ENCODE measurements at regions not wholly inside any gene's neighbourhood (a gene's known extent, or its start where the extent isn't known, plus 50 kb on each side); places are given as distances from the start of the nearest gene placed in this dataset.

DNA sequence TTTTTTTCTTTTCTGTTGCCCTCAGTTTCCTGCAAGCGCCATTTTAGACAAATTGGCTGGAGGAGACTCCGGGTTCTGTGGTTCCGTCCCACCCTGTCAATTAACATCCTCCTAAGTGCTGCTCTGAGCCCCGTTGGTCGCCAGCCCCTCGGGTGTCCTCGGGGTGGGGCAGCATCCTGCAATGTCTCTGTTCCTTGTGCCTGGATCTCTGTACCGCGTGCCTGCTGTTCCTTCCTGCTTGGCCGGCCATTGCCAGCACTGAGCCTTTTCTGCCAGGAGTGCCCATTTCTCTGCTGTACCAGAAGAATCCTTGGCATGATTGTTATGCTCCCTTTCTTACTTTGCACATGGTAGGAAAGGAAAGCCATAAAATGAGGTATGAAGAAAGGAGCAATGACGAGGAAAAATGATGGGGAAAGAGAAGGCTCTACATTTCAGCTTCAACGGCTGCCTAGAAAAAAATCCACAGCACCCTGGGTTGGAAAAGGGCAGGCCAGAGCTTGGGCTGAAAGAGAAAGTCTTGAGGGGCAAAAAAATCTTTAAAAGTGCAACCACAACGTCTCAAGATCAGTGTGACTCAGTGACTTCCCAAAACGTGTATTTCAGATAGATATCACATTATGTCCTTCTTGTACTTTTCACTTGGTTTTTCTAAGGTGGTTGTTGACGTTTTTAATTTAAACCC lies 256.7 kb downstream of the CLIC5 start:
- H3K27ac ChIP-seq (ENCODE audit: control insufficient read depth, insufficient read depth, low read length): no peak overlapping the region
- no peak overlapping the region for H3K9ac ChIP-seq (ENCODE audit: control insufficient read depth, extremely low read depth, insufficient read depth, low read length)
- no peaks in the 10 kb centered on the region for H3K79me2 ChIP-seq (ENCODE audit: control insufficient read depth, insufficient read depth, low read length)
- H3K9me1 ChIP-seq (ENCODE audit: control insufficient read depth, extremely low read depth, insufficient read depth, low read length): no peaks in the 10 kb centered on the region
- peaks cover 12% of the 10 kb centered on the region for H3K27me3 ChIP-seq (ENCODE audit: control insufficient read depth, extremely low read depth, insufficient read depth, low read length)
- no peaks in the 10 kb centered on the region for H3K36me3 ChIP-seq (ENCODE audit: control insufficient read depth in 2 of 2, extremely low read depth in 1 of 2, insufficient read depth in 2 of 2, low read length in 2 of 2)
- DNase-seq (ENCODE audit: low read depth, low spot score) (no peak), FAIRE-seq (no peak)
- dilution Hi-C loops (cut with MboI; ENCODE audit: extremely low pct_ligation_motif_present, low sequenced_read_pairs): no loop called here
- TF ChIP-seq EZH2 (IDR thresholded peaks at IDR 0.05; ENCODE audit: low read length): no peak
- TF ChIP-seq, protein P1, sequence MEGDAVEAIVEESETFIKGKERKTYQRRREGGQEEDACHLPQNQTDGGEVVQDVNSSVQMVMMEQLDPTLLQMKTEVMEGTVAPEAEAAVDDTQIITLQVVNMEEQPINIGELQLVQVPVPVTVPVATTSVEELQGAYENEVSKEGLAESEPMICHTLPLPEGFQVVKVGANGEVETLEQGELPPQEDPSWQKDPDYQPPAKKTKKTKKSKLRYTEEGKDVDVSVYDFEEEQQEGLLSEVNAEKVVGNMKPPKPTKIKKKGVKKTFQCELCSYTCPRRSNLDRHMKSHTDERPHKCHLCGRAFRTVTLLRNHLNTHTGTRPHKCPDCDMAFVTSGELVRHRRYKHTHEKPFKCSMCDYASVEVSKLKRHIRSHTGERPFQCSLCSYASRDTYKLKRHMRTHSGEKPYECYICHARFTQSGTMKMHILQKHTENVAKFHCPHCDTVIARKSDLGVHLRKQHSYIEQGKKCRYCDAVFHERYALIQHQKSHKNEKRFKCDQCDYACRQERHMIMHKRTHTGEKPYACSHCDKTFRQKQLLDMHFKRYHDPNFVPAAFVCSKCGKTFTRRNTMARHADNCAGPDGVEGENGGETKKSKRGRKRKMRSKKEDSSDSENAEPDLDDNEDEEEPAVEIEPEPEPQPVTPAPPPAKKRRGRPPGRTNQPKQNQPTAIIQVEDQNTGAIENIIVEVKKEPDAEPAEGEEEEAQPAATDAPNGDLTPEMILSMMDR (optimal IDR thresholded peaks at IDR 0.05 in 1 of 3, IDR thresholded peaks at IDR 0.05 in 1 of 3, conservative IDR thresholded peaks at IDR 0.05 in 1 of 3; ENCODE audit: extremely low read depth in 1 of 3, insufficient read depth in 2 of 3, low read length in 3 of 3): no peak
- H4K20me1 ChIP-seq (ENCODE audit: control insufficient read depth, extremely low read depth, insufficient read depth, low read length): no peaks in the 10 kb centered on the region
- no peaks in the 10 kb centered on the region for H3K9me3 ChIP-seq (ENCODE audit: control insufficient read depth, low read depth, low read length)
- H3K4me2 ChIP-seq (ENCODE audit: control insufficient read depth, extremely low read depth, insufficient read depth, low read depth, low read length): no peak overlapping the region
- no peaks in the 10 kb centered on the region for H3K4me1 ChIP-seq (ENCODE audit: control insufficient read depth, extremely low read depth, insufficient read depth, low read length)
- H2AFZ ChIP-seq (ENCODE audit: control insufficient read depth, low read length): no peak overlapping the region
- no peak overlapping the region for H3K4me3 ChIP-seq (ENCODE audit: control insufficient read depth in 2 of 3, extremely low read depth in 1 of 3, insufficient read depth in 2 of 3, low read depth in 1 of 3, low read length in 3 of 3)

DNA sequence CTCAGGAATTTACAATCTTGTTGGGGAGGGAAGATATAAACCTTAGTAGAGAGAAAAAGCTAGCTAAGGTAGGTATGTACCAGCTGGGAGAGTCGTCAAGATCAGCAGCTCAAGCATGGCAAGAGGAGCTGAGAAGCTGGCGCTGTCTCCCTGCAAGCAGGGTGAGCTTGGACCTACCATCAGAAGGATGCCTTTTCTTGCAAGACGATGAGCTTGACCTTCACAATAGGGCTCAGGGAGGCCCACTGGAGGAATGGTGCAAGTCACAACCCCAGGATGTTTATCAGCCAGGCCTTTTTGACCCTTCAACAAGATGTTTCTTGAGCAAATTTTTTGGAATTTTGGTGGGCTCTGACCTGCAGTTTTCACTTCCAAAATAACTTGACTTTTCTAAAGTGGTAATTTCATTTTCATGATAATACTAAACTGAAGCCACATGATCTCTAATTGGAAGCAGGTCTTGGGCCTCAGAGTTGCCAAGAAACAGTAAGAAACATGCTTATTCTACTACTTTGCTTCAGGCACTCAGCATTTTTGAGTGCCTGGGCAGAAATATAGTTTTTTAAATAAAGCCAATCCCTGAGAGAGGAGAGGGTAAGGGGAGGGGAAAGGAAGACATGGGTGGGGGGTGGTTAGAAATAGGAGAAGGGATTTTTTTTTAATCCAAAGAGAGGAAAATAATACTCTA lies 258.1 kb downstream of the CLIC5 start:
- no peaks in the 10 kb centered on the region for H3K9me1 ChIP-seq (ENCODE audit: control insufficient read depth, extremely low read depth, insufficient read depth, low read length)
- no peak overlapping the region for H2AFZ ChIP-seq (ENCODE audit: control insufficient read depth, low read length)
- no peaks in the 10 kb centered on the region for H3K79me2 ChIP-seq (ENCODE audit: control insufficient read depth, insufficient read depth, low read length)
- H3K4me3 ChIP-seq (ENCODE audit: control insufficient read depth in 2 of 3, extremely low read depth in 1 of 3, insufficient read depth in 2 of 3, low read depth in 1 of 3, low read length in 3 of 3): no peak overlapping the region
- no peaks in the 10 kb centered on the region for H4K20me1 ChIP-seq (ENCODE audit: control insufficient read depth, extremely low read depth, insufficient read depth, low read length)
- no peak overlapping the region for H3K4me2 ChIP-seq (ENCODE audit: control insufficient read depth, extremely low read depth, insufficient read depth, low read depth, low read length)
- H3K27me3 ChIP-seq (ENCODE audit: control insufficient read depth, extremely low read depth, insufficient read depth, low read length): peaks cover 12% of the 10 kb centered on the region
- H3K4me1 ChIP-seq (ENCODE audit: control insufficient read depth, extremely low read depth, insufficient read depth, low read length): no peaks in the 10 kb centered on the region
- FAIRE-seq (no peak), DNase-seq (ENCODE audit: low read depth, low spot score) (no peak)
- TF ChIP-seq EZH2 (IDR thresholded peaks at IDR 0.05; ENCODE audit: low read length): no peak
- TF ChIP-seq, protein P1 (optimal IDR thresholded peaks at IDR 0.05 in 1 of 3, IDR thresholded peaks at IDR 0.05 in 1 of 3, conservative IDR thresholded peaks at IDR 0.05 in 1 of 3; ENCODE audit: extremely low read depth in 1 of 3, insufficient read depth in 2 of 3, low read length in 3 of 3): no peak
- H3K9me3 ChIP-seq (ENCODE audit: control insufficient read depth, low read depth, low read length): no peaks in the 10 kb centered on the region
- H3K9ac ChIP-seq (ENCODE audit: control insufficient read depth, extremely low read depth, insufficient read depth, low read length): no peak overlapping the region
- H3K27ac ChIP-seq (ENCODE audit: control insufficient read depth, insufficient read depth, low read length): no peak overlapping the region
- no peaks in the 10 kb centered on the region for H3K36me3 ChIP-seq (ENCODE audit: control insufficient read depth in 2 of 2, extremely low read depth in 1 of 2, insufficient read depth in 2 of 2, low read length in 2 of 2)
- dilution Hi-C loops (cut with MboI; ENCODE audit: extremely low pct_ligation_motif_present, low sequenced_read_pairs): no loop called here
